NB4 (cell line): ENCODE measurements at regions not wholly inside any gene's neighbourhood (a gene's known extent, or its start where the extent isn't known, plus 50 kb on each side); places are given as distances from the start of the nearest gene placed in this dataset.

Experiments
- CTCF ChIP-seq: IDR thresholded peaks from one replicate; pipeline ENCODE4 v1.5.1; 2012; ENCODE audit warnings: low read depth, low read length
- MAX ChIP-seq: IDR thresholded peaks from 2 replicates; pipeline ENCODE4 v1.6.1; 2011; ENCODE audit warnings: low read depth, low read length
- MYC ChIP-seq: IDR thresholded peaks from 2 replicates; pipeline ENCODE4 v1.6.1; 2011; ENCODE audit warnings: low read depth, low read length
- POLR2A ChIP-seq: IDR thresholded peaks from 2 replicates; pipeline ENCODE4 v1.6.1; 2011; ENCODE audit warnings: mild to moderate bottlenecking; ENCODE audit not compliant: insufficient read length; ENCODE audit errors: extremely low read depth

GRCh38 chr2:236962816-236963215 lies 122.9 kb upstream of the COPS8 start:
- TF ChIP-seq CTCF (no peak), POLR2A (no peak), MYC (no peak), MAX (no peak)
